H7 (cell line): ENCODE measurements at regions not wholly inside any gene's neighbourhood (a gene's known extent, or its start where the extent isn't known, plus 50 kb on each side); places are given as distances from the start of the nearest gene placed in this dataset.

Experiments
- DNase-seq: peaks from one replicate; pipeline ENCODE4 v3.0.0; 2012
- H3K27me3 ChIP-seq: 2 replicates; pipeline ENCODE4 v1.6.0; 2011; ENCODE audit warnings: mild to moderate bottlenecking, low read length; ENCODE audit not compliant: control insufficient read depth, insufficient read depth
- H3K36me3 ChIP-seq: replicated peaks from 2 replicates; pipeline ENCODE4 v1.5.1; 2011; ENCODE audit warnings: low read length; ENCODE audit not compliant: control insufficient read depth, insufficient read depth
- H3K4me3 ChIP-seq: 2 replicates; pipeline ENCODE4 v1.5.1; 2011; ENCODE audit warnings: low read depth, mild to moderate bottlenecking, control low read depth, low read length, moderate library complexity; ENCODE audit not compliant: insufficient read depth

- no peak for DNase-seq
- no peak overlapping the region for H3K4me3 ChIP-seq
- H3K36me3 ChIP-seq: no peaks in the 10 kb centered on the region
- no peaks in the 10 kb centered on the region for H3K27me3 ChIP-seq
Observed at GRCh38 chr3:70857916-70858315, 545.5 kb upstream of the MDFIC2 start.

- no peak for DNase-seq
- Histone ChIP-seq H3K27me3 (no peaks in the 10 kb centered on the region), H3K4me3 (no peak overlapping the region), H3K36me3 (no peaks in the 10 kb centered on the region)
Observed at GRCh38 chr3:70856414-70857162, 544.1 kb upstream of the MDFIC2 start.

DNA sequence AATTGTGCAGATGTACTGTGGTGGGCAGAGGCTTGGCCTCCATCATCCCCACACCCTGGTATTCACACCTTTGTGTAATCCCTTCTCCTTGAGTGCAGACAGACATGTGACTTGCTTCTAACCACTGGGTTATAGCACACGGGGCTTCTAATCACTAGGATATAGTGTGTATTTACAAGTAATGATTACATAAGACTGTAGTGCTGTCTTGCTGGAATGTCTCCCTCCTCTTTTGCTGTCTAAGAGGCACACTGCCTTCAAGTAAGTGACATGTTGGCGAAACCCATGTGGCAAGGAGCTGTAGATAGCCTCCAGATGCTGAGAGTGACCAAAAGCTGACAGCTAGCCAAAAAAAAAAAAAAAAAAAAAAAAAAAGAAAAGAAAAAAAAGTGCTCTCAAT, 542.7 kb upstream of the MDFIC2 start:
- Histone ChIP-seq H3K27me3 (no peaks in the 10 kb centered on the region), H3K4me3 (no peak overlapping the region), H3K36me3 (no peaks in the 10 kb centered on the region)
- no peak for DNase-seq

DNA sequence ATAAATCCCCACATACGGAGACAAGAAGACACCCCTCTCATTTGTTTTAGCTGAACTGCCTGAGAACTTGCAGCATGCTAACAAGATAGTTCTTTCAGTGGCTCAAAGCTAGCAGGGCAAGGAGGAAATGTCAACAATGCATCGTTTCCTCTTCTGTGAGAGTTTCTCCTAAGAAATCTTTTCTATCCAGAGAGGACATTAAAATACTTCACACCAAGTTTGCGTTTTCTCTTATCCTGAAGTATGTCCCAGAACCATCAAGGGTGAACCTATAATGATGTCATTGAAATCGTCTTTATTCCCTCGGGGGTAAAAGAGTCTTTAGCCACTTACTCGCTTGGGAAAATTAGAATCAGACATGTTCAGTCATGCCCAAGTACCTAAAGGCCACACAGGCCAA, 541.7 kb upstream of the MDFIC2 start:
- Histone ChIP-seq H3K36me3 (no peaks in the 10 kb centered on the region), H3K27me3 (no peaks in the 10 kb centered on the region), H3K4me3 (no peak overlapping the region)
- no peak for DNase-seq

DNA sequence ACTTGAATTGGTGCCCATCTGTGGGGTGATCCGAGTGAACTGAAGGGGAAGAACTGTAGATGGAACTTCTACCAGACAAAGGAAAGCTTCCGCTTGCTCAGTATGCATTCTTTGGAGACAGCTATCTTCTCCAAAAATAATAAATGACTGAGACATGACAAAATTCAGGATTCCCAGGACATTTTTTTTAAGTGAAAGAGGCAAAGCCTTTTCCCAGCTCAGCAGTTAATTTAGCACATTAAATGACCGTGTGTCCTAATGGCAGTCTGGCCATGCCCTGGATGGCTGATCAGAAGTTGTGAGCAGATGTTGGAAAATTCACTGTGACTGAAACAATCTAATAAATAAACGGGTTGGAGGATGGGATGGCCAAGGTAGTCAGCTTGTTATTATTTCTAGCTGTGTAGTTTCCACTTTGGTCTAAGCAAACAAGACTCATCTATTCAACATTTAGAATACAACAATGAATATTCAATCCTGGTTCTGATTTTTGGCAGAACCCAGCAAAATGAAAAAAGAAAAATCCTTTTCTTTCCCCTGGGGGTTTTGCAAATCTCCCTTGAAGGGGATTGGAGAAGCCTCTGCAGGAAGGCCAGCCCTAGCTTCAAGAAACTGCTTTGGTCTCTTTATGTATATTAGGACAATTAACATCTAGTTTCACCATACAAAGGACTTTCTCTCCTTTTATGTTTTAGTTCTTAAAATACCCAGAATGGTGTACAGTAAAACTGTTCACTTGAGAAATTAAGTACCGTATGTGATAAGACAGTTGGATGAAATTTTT, 540.9 kb upstream of the MDFIC2 start:
- no peak overlapping the region for H3K4me3 ChIP-seq
- no peak for DNase-seq
- no peaks in the 10 kb centered on the region for H3K36me3 ChIP-seq
- no peaks in the 10 kb centered on the region for H3K27me3 ChIP-seq

GRCh38 chr3:70849911-70850699, 537.7 kb upstream of the MDFIC2 start:
- no peak overlapping the region for H3K4me3 ChIP-seq
- no peak for DNase-seq
- H3K36me3 ChIP-seq: no peaks in the 10 kb centered on the region

GRCh38 chr3:70840106-70840870, 527.9 kb upstream of the MDFIC2 start:
- Histone ChIP-seq H3K27me3 (no peaks in the 10 kb centered on the region), H3K4me3 (no peak overlapping the region), H3K36me3 (no peaks in the 10 kb centered on the region)
- no peak for DNase-seq

More at GRCh38 chr3:70849911-70850699, 537.7 kb upstream of the MDFIC2 start:
- no peaks in the 10 kb centered on the region for H3K27me3 ChIP-seq

DNA sequence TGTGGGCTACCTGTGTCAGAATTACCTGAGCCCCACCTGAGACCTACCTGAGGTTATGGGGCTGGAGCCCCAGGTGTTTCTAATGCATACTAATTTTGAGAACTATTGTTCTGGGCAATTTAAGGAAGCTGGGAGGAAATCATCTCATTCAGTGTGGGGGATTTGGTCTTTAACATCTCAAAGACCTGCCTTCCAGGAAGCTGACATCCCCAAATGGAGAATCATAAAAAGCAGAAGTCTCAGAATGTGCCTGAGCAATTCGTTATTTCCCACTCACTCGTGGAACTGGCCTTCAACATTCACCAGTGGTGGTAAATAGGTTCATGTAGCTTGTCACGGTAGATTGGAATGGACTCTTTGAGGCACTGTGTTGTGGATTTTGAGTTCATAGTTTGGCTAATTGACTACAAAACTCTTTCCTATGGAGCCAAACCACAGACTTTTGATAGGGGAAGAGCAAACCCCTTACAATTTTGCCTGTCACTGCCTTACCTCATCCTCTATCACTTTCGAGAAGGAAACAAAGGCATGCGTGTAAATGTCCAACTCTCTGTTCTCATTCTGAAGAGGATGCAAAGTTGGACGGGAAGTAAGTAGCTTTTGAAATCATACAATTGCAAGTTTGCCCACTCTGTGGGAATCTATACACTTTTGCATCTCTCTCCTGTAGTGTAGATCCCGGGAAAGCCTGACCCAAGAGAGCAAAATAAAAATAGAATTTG, 521.0 kb upstream of the MDFIC2 start:
- Histone ChIP-seq H3K27me3 (no peaks in the 10 kb centered on the region), H3K36me3 (no peaks in the 10 kb centered on the region), H3K4me3 (no peak overlapping the region)
- DNase-seq: no peak

GRCh38 chr3:70832834-70833205, 520.4 kb upstream of the MDFIC2 start:
- H3K36me3 ChIP-seq: no peaks in the 10 kb centered on the region
- no peaks in the 10 kb centered on the region for H3K27me3 ChIP-seq
- DNase-seq: no peak
- H3K4me3 ChIP-seq: no peak overlapping the region

GRCh38 chr3:70832089-70832833, 519.8 kb upstream of the MDFIC2 start:
- Histone ChIP-seq H3K27me3 (no peaks in the 10 kb centered on the region), H3K36me3 (no peaks in the 10 kb centered on the region), H3K4me3 (no peak overlapping the region)
- no peak for DNase-seq

- no peaks in the 10 kb centered on the region for H3K36me3 ChIP-seq
- DNase-seq: no peak
- no peak overlapping the region for H3K4me3 ChIP-seq
- no peaks in the 10 kb centered on the region for H3K27me3 ChIP-seq
Observed at GRCh38 chr3:70829092-70829491, 516.7 kb upstream of the MDFIC2 start.

DNA sequence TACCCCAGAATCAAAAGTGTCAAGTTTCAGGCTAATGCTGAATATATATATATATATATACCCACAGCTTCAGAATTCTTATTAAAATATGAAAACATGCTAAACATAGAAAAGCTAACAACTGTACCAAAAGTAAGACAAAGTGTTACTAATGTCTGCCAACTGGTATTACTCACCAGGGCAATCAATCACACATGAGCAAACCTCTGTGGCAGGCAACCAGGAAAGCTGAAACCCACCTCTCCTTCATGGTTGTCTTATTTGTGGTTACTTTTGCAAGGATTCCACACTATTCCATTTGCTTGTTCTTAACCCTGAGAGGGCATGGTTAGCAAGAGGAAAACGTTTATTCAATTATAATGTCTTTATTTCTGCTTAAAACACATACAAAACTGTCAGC, 512.3 kb upstream of the MDFIC2 start:
- no peak for DNase-seq
- no peaks in the 10 kb centered on the region for H3K27me3 ChIP-seq
- no peaks in the 10 kb centered on the region for H3K36me3 ChIP-seq
- no peak overlapping the region for H3K4me3 ChIP-seq

DNA sequence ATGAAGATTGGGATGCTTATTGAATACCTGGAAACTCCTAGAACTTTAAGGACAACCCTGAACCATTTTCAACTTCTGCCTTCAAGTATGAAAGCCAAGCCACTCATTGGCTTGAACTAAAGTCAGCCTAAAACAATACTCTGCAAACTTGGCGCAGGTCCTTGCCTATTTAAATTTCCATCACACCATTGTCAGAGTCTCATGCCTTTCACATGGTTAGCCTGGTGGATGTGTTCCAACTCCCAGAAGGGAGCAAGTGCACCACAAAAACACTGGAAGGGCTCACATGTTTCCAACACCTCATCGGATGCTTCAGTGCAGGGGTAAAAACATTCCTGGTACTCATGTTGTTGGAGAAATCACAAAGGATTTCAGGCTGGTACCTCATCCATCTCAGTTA, 511.6 kb upstream of the MDFIC2 start:
- no peaks in the 10 kb centered on the region for H3K36me3 ChIP-seq
- no peaks in the 10 kb centered on the region for H3K27me3 ChIP-seq
- H3K4me3 ChIP-seq: no peak overlapping the region
- DNase-seq: no peak
